Duodenal mucosa (tissue), 2 donors: ENCODE measurements at regions not wholly inside any gene's neighbourhood (a gene's known extent, or its start where the extent isn't known, plus 50 kb on each side); places are given as distances from the start of the nearest gene placed in this dataset.

Experiments
- H3K27ac ChIP-seq: one replicate; pipeline ENCODE4 v1.7.0; 2013; ENCODE audit warnings: low read depth, low read length
- H3K27me3 ChIP-seq, 2 donors: one replicate each; pipeline ENCODE4 v1.7.0; 2013; ENCODE audit warnings: low read length in 2 of 2, control low read depth in 1 of 2; ENCODE audit not compliant: insufficient read depth in 2 of 2, control insufficient read depth in 1 of 2
- H3K36me3 ChIP-seq, 2 donors: one replicate each; pipeline ENCODE4 v1.7.0; 2013; ENCODE audit warnings: low read length in 2 of 2, control low read depth in 1 of 2; ENCODE audit not compliant: insufficient read depth in 2 of 2, control insufficient read depth in 1 of 2
- H3K4me1 ChIP-seq, 2 donors: one replicate each; pipeline ENCODE4 v1.7.0; 2013; ENCODE audit warnings: low read length in 2 of 2, control low read depth in 1 of 2; ENCODE audit not compliant: insufficient read depth in 2 of 2, control insufficient read depth in 1 of 2
- H3K4me3 ChIP-seq, 2 donors: one replicate each; pipeline ENCODE4 v1.7.0; 2013; ENCODE audit warnings: low read length in 2 of 2, low read depth in 1 of 2
- H3K9ac ChIP-seq, 2 donors: one replicate each; pipeline ENCODE4 v1.7.0; 2013; ENCODE audit warnings: low read length in 2 of 2, low read depth in 1 of 2
- H3K9me3 ChIP-seq, 2 donors: one replicate each; pipeline ENCODE4 v1.7.0; 2013; ENCODE audit warnings: low read length in 2 of 2, control low read depth in 1 of 2; ENCODE audit not compliant: control insufficient read depth in 1 of 2

GRCh38 chr6:133583907-133584427 lies 304.9 kb upstream of the TCF21 start:
- no peak overlapping the region for H3K9ac ChIP-seq
- no peaks in the 10 kb centered on the region for H3K27me3 ChIP-seq
- H3K27ac ChIP-seq, result no peak overlapping the region
- H3K9me3 ChIP-seq, result no peaks in the 10 kb centered on the region
- no peaks in the 10 kb centered on the region for H3K36me3 ChIP-seq
- no peak overlapping the region for H3K4me3 ChIP-seq
- H3K4me1 ChIP-seq, result no peaks in the 10 kb centered on the region

GRCh38 chr6:133584823-133585222 lies 304.1 kb upstream of the TCF21 start:
- Histone ChIP-seq H3K4me1 (no peaks in the 10 kb centered on the region), H3K9me3 (no peaks in the 10 kb centered on the region), H3K27me3 (no peaks in the 10 kb centered on the region), H3K36me3 (no peaks in the 10 kb centered on the region), H3K4me3 (no peak overlapping the region), H3K27ac (no peak overlapping the region), H3K9ac (no peak overlapping the region)

- Histone ChIP-seq H3K27ac (no peak overlapping the region), H3K4me3 (no peak overlapping the region), H3K36me3 (no peaks in the 10 kb centered on the region), H3K4me1 (no peaks in the 10 kb centered on the region), H3K27me3 (no peaks in the 10 kb centered on the region), H3K9ac (no peak overlapping the region), H3K9me3 (no peaks in the 10 kb centered on the region)
Observed at GRCh38 chr6:133585978-133586377, 302.9 kb upstream of the TCF21 start.

- H3K27ac ChIP-seq, result no peak overlapping the region
- H3K27me3 ChIP-seq, result no peaks in the 10 kb centered on the region
- no peaks in the 10 kb centered on the region for H3K9me3 ChIP-seq
- no peak overlapping the region for H3K4me3 ChIP-seq
- no peaks in the 10 kb centered on the region for H3K36me3 ChIP-seq
- H3K4me1 ChIP-seq, result no peaks in the 10 kb centered on the region
- no peak overlapping the region for H3K9ac ChIP-seq
Observed at GRCh38 chr6:133587546-133588160, 301.3 kb upstream of the TCF21 start.

- Histone ChIP-seq H3K9ac (no peak overlapping the region), H3K4me3 (no peak overlapping the region), H3K27ac (no peak overlapping the region), H3K36me3 (no peaks in the 10 kb centered on the region), H3K27me3 (no peaks in the 10 kb centered on the region), H3K9me3 (no peaks in the 10 kb centered on the region), H3K4me1 (no peaks in the 10 kb centered on the region)
Observed at GRCh38 chr6:133590196-133590595, 298.7 kb upstream of the TCF21 start.

GRCh38 chr6:133590814-133591213 lies 298.1 kb upstream of the TCF21 start:
- Histone ChIP-seq H3K4me1 (no peaks in the 10 kb centered on the region), H3K4me3 (no peak overlapping the region), H3K9ac (no peak overlapping the region), H3K27ac (no peak overlapping the region), H3K36me3 (no peaks in the 10 kb centered on the region), H3K9me3 (no peaks in the 10 kb centered on the region), H3K27me3 (no peaks in the 10 kb centered on the region)

GRCh38 chr6:133591275-133591674 lies 297.6 kb upstream of the TCF21 start:
- Histone ChIP-seq H3K4me3 (no peak overlapping the region), H3K27me3 (no peaks in the 10 kb centered on the region), H3K9ac (no peak overlapping the region), H3K9me3 (no peaks in the 10 kb centered on the region), H3K4me1 (no peaks in the 10 kb centered on the region), H3K36me3 (no peaks in the 10 kb centered on the region), H3K27ac (no peak overlapping the region)

- H3K27ac ChIP-seq, result no peak overlapping the region
- H3K4me1 ChIP-seq, result no peaks in the 10 kb centered on the region
- H3K9me3 ChIP-seq, result no peaks in the 10 kb centered on the region
- H3K9ac ChIP-seq, result no peak overlapping the region
- no peaks in the 10 kb centered on the region for H3K36me3 ChIP-seq
- no peaks in the 10 kb centered on the region for H3K27me3 ChIP-seq
- H3K4me3 ChIP-seq, result no peak overlapping the region
Observed at GRCh38 chr6:133594652-133595110, 294.2 kb upstream of the TCF21 start.

- Histone ChIP-seq H3K9ac (no peak overlapping the region), H3K4me1 (no peaks in the 10 kb centered on the region), H3K4me3 (no peak overlapping the region), H3K27ac (no peak overlapping the region), H3K27me3 (no peaks in the 10 kb centered on the region), H3K9me3 (no peaks in the 10 kb centered on the region), H3K36me3 (no peaks in the 10 kb centered on the region)
Observed at GRCh38 chr6:133595111-133595761, 293.7 kb upstream of the TCF21 start.

- Histone ChIP-seq H3K9me3 (no peaks in the 10 kb centered on the region), H3K27ac (no peak overlapping the region), H3K36me3 (no peaks in the 10 kb centered on the region), H3K4me3 (no peak overlapping the region), H3K4me1 (no peaks in the 10 kb centered on the region), H3K9ac (no peak overlapping the region), H3K27me3 (no peaks in the 10 kb centered on the region)
Observed at GRCh38 chr6:133606852-133607251, 282.1 kb upstream of the TCF21 start.
